ENCODE measurements at regions not wholly inside any gene's neighbourhood (a gene's known extent, or its start where the extent isn't known, plus 50 kb on each side); places are given as distances from the start of the nearest gene placed in this dataset.

GRCh38 chr13:109669234-109669612, 117.2 kb downstream of the IRS2 start:
- no peak for TF ChIP-seq CTCF (IDR thresholded peaks at IDR 0.05 in 4 of 5, conservative IDR thresholded peaks at IDR 0.05 in 1 of 5)
- TF ChIP-seq POLR2A (IDR thresholded peaks at IDR 0.05) = no peak

Data from gastrocnemius medialis (tissue), 4 donors.